ENCODE measurements at regions not wholly inside any gene's neighbourhood (a gene's known extent, or its start where the extent isn't known, plus 50 kb on each side); places are given as distances from the start of the nearest gene placed in this dataset.

- TF ChIP-seq RAD21 (IDR thresholded peaks at IDR 0.05; ENCODE audit: low read length) (no peak), POLR2A (IDR thresholded peaks at IDR 0.05; ENCODE audit: low read depth, low read length) (no peak), CTCF (conservative IDR thresholded peaks at IDR 0.05; ENCODE audit: low read depth, low read length) (no peak), CEBPB (IDR thresholded peaks at IDR 0.05; ENCODE audit: low read depth, low read length) (no peak), MXI1 (IDR thresholded peaks at IDR 0.05; ENCODE audit: borderline replicate concordance, low read depth, low read length) (no peak), ELK1 (IDR thresholded peaks at IDR 0.05; ENCODE audit: borderline replicate concordance, low read depth, low read length) (no peak), SMC3 (IDR thresholded peaks at IDR 0.05; ENCODE audit: low read depth, low read length) (no peak), NFE2L2 (IDR thresholded peaks at IDR 0.05; ENCODE audit: low read depth, low read length) (no peak)
These were observed 291.1 kb downstream of the CLIC5 start for GRCh38 chr6:45724511-45724910.
